Glomerular endothelial cell (primary cell): ENCODE measurements at regions not wholly inside any gene's neighbourhood (a gene's known extent, or its start where the extent isn't known, plus 50 kb on each side); places are given as distances from the start of the nearest gene placed in this dataset.
"Not testable (repeated sequence)": the region's sequence is repeated elsewhere in the genome, so short reads cannot be mapped to it uniquely, and the experiment has no call there.

Experiments
- DNase-seq: peaks from one replicate; pipeline ENCODE4 v3.0.0-alpha.2; 2011; ENCODE audit warnings: low read depth, low spot score; ENCODE audit errors: extremely low read depth

DNA sequence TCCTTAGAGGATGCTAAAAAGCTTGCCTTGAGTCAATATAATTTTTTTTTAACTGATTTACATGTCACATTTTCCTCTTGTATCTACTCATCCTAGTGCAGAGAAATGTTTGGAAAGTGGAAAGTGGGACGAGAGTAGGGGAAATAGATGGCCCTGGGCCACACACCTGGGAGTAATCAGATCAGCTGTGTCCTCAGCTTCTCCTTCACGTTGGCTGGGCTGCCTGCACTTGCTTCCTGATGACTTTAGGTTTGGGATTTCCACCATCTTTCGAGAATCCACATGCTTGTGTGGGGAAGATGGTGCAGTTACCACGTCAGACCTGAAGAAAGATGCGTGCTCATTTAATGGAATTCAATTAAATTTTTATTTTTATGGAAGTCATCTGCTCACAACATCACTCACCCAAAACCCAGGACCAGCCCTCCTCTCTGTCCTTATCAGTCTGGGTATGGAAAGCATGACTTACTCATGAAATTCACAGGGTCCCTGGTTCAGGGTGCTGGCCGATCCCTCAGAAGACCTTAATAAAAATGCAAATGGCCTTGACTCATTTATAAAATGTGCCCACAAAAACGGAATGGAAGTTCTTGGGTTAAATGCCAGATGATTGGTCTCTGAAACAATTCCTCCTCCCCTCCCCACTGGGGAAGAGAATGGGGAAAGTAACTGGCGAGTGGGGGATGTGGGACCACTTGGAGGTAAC lies 74.5 kb upstream of the TIAM2 start:
- DNase-seq, result no peak

- no peak for DNase-seq
These were observed 73.6 kb upstream of the TIAM2 start for GRCh38 chr6:154921482-154921881.

DNA sequence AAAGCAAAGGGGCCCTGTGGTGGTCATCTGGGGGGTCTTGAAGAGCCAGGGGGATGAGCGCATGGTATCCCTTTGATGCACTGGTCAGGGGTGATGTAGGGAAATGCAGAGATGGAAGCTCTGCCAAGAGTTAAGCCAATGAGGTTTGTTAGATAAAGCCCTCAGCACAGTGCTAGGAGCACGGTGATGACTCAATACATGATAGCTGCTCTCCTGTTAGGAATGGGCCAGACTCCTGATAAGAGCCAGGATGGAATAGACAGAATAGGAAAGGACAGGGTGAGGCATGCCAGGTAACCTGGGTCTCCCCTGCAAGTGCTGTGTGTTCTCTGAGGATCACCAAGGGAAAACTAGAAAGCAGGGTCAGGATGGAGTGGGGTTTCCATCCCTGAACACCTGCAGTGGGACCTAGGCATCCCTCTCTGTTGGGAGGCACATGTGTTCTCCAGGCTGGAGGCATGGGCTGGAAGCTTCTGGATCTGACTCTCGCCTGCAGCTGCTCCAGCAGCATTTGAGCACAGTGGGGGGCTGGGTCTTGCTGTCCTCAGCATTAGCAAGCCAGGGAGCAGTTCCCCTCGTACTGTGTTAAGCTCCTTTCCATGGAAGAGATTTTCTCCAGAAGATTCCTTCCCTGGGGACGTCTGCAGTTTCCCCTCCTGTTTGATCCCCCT lies 71.8 kb upstream of the TIAM2 start:
- DNase-seq, result no peak

- no peak for DNase-seq
These were observed 70.0 kb upstream of the TIAM2 start for GRCh38 chr6:154925130-154925529.

DNA sequence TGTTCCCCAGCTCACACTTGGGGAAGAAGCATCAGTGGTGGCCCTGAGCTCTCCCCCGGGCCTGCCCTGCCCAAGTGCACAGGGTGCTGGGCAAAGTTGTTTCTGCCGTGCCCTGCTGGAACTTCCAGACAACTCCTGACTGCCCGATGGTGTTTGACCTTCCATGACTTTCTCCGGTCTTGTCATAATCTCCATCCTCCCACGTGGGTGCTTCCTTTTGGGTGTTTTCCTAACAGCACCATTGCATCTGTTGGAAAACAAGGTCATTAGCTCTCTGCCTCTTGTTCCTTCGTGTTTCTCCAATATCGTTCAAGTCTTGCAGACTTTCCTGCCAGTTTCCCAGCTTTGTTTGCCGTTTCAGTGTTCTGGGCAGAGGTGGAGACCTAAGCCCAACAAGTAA lies 68.7 kb upstream of the TIAM2 start:
- no peak for DNase-seq

DNA sequence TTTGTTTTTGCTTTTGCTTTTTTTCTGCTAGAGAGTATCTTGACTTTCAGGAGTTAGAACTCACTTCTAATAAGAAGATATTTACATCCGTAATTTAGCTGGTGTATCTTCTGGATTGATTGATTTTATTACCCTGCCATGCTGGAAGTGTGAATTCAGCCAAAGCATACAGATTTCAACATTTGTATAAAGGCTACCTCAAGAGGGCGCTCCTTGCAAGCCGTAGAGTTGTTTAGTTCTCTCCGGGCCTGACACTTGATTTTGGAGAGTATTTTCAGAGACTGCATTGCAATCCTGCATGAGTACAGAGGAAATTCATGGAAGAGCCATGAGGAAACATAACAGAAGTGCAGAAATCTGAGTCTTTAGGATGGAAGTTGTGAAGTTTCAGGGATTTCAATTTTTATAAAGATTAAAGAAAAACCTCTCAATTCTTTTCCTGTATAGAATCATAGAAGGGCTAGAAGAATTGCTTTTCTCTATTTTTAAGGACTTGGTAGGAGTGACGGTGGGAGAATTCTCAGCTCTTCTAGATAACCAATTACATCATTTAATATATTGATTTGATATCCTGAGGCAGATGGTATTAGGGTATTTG lies 66.7 kb upstream of the TIAM2 start:
- peak; percentile 47 for DNase-seq

GRCh38 chr6:154930451-154930851 lies 64.7 kb upstream of the TIAM2 start:
- DNase-seq, result no peak

GRCh38 chr6:154931711-154932424 lies 63.2 kb upstream of the TIAM2 start:
- no peak for DNase-seq

GRCh38 chr6:154932515-154933027 lies 62.5 kb upstream of the TIAM2 start:
- DNase-seq, result no peak

DNA sequence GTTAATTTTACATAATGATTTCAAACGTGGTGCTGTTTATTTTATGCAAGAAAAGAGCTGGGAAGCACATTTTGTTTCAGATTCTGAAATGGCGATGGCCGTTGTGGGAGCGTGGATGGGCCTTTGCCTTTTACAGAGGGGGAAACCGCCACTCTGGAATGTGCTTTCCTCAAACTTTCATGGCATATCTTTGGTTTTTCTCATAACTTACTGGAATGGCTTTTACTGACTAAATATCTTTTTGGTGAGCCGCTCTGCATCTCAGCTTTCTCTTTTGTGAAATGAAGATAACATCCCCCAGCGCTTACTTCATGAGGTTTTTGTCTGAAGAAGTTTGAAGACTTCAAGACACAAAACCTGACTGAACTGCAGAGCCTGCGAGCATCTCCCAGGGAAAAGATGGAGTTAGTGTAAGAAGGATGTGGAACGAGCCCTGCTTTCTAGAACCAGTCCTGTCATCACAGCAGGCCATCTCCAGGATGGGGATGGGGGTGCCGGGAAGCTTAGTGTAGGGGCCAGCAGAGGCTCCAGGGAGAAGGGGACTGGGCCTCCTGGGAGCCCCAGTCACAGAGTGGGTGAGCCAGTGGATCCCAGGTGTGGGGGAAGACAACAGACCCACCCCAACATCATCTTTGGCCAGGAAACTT lies 61.8 kb upstream of the TIAM2 start:
- no peak for DNase-seq

DNA sequence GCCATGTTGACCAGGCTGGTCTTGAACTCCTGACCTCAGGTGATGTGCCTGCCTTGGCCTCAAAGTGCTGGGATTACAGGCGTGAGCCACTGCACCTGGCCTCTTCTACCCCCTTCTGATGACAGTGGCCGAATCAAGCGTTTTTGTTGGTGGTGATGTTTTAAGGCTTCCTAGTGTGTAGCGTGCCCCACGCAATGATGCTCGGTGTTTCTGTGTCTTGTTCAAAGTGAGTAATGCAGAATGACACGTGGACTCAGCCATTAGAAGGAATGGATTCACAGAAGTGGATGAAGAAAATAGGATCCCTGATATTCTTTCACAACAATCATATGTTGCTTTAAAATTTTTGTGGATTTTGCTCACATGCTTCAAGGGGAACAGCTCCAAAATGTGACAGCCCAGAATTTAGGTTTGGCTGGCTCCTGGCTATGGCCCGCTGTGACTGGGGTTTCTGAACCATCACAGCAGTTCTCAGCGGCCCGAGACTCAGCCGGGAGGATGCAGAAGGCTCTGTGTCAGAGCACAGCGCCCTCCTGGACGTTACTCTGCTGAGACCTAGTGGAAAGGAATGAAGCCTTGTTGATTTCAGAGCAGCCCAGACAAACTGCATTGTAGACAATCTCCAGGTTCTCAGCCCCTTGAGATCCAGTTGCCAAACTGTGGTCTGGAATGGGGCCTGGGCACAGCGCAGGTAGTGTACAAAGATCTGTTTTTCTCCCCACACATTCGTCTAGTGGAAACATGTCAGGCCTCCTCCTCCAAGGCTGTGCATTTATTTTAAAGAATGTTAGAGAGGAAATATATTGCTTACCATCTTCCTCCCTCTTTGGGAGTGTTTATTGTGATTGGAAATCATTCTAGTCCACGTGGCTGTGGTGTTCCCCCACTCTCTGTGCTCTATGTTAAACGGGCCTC lies 57.6 kb upstream of the TIAM2 start:
- no peak for DNase-seq

DNA sequence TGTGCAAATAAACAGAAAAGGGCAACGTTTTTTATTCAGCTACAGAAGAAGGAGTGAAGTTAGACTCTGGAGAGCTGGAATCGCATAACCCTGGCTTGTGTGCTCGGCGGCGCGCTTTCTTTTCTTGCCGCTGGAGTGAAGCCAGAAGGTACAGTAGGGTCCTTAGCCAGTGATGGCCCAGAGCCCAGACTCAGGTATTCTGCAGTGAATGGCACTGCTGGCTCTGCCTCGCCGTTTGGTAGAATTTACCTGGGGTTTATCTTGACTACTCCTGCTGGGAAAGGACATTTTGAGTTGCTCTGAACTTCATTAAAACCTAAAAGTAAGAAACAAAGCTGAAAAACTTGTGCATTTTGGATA lies 56.9 kb upstream of the TIAM2 start:
- DNase-seq, result no peak

- not testable (repeated sequence) for DNase-seq
These were observed 56.3 kb upstream of the TIAM2 start for GRCh38 chr6:154938727-154939285.

GRCh38 chr6:154942770-154943169 lies 52.3 kb upstream of the TIAM2 start:
- no peak for DNase-seq

GRCh38 chr6:154945271-154945890 lies 49.7 kb upstream of the TIAM2 start:
- no peak for DNase-seq
